Tibial nerve (tissue), 4 donors: ENCODE measurements at regions not wholly inside any gene's neighbourhood (a gene's known extent, or its start where the extent isn't known, plus 50 kb on each side); places are given as distances from the start of the nearest gene placed in this dataset.
A peak's percentile ranks its signal among the peaks of the same experiment; 100 is the strongest.

Experiments used
- DNase-seq, 2 donors: peaks; one replicate each; pipeline ENCODE4 v3.0.0-alpha.2; 2019; ENCODE audit warnings: low spot score in 2 of 2
- H3K27ac ChIP-seq, 4 donors: fragments of 200-600 bp; sonication (generic) in 3 of 4; one replicate each; pipeline ENCODE4 v1.5.1; 2017 to 2019; ENCODE audit warnings: mild to moderate bottlenecking in 1 of 4
- H3K27me3 ChIP-seq, 2 donors: fragments of 200-600 bp; sonication (generic) in 1 of 2; one replicate each; pipeline versions ENCODE4 v1.5.1 to v1.6.0; 2017 to 2019
- H3K36me3 ChIP-seq, 3 donors: fragments of 200-600 bp; sonication (generic); one replicate each; pipeline ENCODE4 v1.5.1; 2018 to 2019
- H3K4me1 ChIP-seq, 4 donors: fragments of 200-600 bp; sonication (generic) in 3 of 4; one replicate each; pipeline ENCODE4 v1.5.1; 2017 to 2019
- H3K4me3 ChIP-seq, 4 donors: fragments of 200-600 bp; sonication (generic) in 3 of 4; one replicate each; pipeline ENCODE4 v1.5.1; 2017 to 2019; ENCODE audit warnings: mild to moderate bottlenecking in 1 of 4, moderate library complexity in 1 of 4
- H3K9me3 ChIP-seq, 4 donors: fragments of 200-600 bp; sonication (generic) in 3 of 4; one replicate each; pipeline ENCODE4 v1.5.1; 2017 to 2019
- EP300 ChIP-seq, 2 donors: sonication (generic); formaldehyde crosslinking; IDR thresholded peaks; one replicate each; pipeline ENCODE4 v1.6.1; 2017; ENCODE audit warnings: antibody characterized with exemption in 2 of 2, mild to moderate bottlenecking in 1 of 2
- POLR2A ChIP-seq, 2 donors: fragments of 450-650 bp; IDR thresholded peaks; one replicate each; pipeline ENCODE4 v1.6.1; 2017; ENCODE audit warnings: antibody characterized with exemption in 2 of 2, mild to moderate bottlenecking in 2 of 2, moderate library complexity in 2 of 2
- WGBS, 2 donors: methylation state at CpG; one replicate each; pipeline ENCODE4 v1.1.5; 2018; 5-methylcytosine and 5-hydroxymethylcytosine counted together
- TF ChIP-seq, protein P1 (sequence below), 5 experiments: fragments of 200-600 bp in 3 of 5; fragments of 450-650 bp in 2 of 5; sonication (generic) in 3 of 5; IDR thresholded peaks; one replicate each; pipeline ENCODE4 v1.5.1; 2016 to 2019; ENCODE audit warnings: antibody characterized with exemption in 5 of 5, mild to moderate bottlenecking in 3 of 5, moderate library complexity in 2 of 5

DNA sequence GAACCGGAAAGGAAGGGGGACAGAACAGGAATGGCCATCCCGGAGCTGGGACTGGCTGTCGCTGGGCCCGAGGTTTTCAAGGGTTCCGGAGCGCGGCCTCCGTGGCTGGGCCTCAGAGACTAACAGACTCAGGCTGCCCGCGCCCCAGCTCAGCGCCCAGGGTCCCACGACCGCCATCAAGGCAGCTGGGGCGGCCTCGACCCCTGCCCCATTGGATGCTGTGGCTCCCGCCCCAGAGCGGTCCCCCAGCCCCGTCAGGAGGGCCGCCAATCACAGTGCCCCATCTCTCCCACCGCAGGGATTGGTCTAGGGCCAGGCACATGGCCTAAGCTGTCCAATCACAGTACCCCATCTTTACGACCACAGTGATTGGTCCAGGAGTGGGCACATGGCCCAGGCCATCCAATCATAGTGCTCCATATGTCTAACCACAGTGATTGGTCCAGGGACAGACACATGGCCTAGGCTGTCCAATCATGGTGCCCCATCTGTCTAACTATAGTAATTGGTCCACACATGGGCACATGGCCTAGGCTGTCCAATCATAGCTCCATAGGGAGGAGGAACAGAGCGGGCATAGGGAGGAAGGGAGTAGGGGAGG, 105.3 kb upstream of the NKX1-1 start:
- H3K4me3 ChIP-seq: peak overlapping the region in 1 of 4 donors; percentile 47

DNA sequence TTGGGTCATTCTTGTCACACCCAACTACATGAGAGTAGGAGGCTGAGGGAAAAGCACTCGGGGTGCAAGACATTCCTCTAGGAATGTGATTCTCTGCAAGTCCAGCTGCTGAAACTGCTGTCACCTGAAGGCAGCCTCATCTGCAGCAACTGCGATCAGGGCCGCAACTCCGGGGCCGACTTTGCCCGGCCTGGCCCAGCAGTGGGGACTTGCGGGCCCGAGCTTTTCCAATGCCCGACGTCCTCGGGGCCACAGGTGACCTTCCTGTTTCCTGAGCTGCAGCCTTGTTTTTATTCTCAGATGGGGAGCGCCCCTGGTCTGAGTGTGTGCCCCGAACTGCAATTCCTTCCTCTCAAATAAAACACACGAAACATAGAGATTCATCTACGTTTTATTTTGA, 104.7 kb upstream of the NKX1-1 start:
- peaks cover 0 to 74% of the 10 kb centered on the region in 2 donors for H3K27me3 ChIP-seq

More for the DNA sequence above, 105.3 kb upstream of the NKX1-1 start:
- WGBS, 2 donors: 84 to 88% methylated on average over 6 to 22 of the region's 22 CpGs
- Histone ChIP-seq H3K27ac (peak overlapping the region in 1 of 4 donors; percentile 37), H3K9me3 (peaks cover 0 to 5% (median 0%) of the 10 kb centered on the region in 4 donors), H3K36me3 (no peaks in the 10 kb centered on the region), H3K27me3 (peaks cover 0 to 74% of the 10 kb centered on the region in 2 donors), H3K4me1 (peaks cover 0 to 12% (median 0%) of the 10 kb centered on the region in 4 donors)
- peak in 1 of 2 donors; percentile 17 for DNase-seq
- peak in 1 of 2 donors; percentile 24 for TF ChIP-seq EP300 (IDR thresholded peaks at IDR 0.05)
- TF ChIP-seq, protein P1, sequence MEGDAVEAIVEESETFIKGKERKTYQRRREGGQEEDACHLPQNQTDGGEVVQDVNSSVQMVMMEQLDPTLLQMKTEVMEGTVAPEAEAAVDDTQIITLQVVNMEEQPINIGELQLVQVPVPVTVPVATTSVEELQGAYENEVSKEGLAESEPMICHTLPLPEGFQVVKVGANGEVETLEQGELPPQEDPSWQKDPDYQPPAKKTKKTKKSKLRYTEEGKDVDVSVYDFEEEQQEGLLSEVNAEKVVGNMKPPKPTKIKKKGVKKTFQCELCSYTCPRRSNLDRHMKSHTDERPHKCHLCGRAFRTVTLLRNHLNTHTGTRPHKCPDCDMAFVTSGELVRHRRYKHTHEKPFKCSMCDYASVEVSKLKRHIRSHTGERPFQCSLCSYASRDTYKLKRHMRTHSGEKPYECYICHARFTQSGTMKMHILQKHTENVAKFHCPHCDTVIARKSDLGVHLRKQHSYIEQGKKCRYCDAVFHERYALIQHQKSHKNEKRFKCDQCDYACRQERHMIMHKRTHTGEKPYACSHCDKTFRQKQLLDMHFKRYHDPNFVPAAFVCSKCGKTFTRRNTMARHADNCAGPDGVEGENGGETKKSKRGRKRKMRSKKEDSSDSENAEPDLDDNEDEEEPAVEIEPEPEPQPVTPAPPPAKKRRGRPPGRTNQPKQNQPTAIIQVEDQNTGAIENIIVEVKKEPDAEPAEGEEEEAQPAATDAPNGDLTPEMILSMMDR (IDR thresholded peaks at IDR 0.05): no peak

DNA sequence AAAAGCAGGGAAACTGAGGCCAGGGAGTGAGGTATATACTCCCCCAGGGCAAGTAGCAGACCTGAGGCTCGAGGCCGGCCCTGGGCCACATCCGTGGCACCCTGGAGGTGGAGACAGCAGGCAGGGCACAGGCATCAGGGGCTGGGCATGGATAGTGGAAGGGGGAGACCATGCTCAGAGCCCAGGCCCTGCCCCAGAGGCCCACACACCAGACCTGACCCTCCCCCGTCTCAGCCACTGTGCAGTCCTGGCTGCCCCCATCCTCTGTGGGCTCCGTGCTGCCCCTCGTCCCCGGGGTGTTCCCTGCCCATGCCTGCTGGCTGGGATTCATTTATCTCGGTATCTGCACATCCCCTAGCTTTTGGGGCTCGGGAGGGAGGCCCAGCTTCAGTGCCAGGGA, 103.1 kb upstream of the NKX1-1 start:
- Histone ChIP-seq H3K4me3 (no peak overlapping the region), H3K36me3 (no peaks in the 10 kb centered on the region), H3K9me3 (peaks cover 0 to 5% (median 0%) of the 10 kb centered on the region in 4 donors), H3K27me3 (peaks cover 0 to 81% of the 10 kb centered on the region in 2 donors), H3K4me1 (peaks cover 0 to 12% (median 0%) of the 10 kb centered on the region in 4 donors), H3K27ac (no peak overlapping the region)
- no peak for DNase-seq
- TF ChIP-seq EP300 (IDR thresholded peaks at IDR 0.05): no peak
- TF ChIP-seq POLR2A (IDR thresholded peaks at IDR 0.05): no peak
- TF ChIP-seq, protein P1 (IDR thresholded peaks at IDR 0.05): no peak
- WGBS, 2 donors: 75 to 85% methylated on average over 6 to 8 of the region's 9 CpGs

More for the DNA sequence above, 104.7 kb upstream of the NKX1-1 start:
- Histone ChIP-seq H3K36me3 (no peaks in the 10 kb centered on the region), H3K9me3 (peaks cover 0 to 5% (median 0%) of the 10 kb centered on the region in 4 donors), H3K4me1 (peaks cover 0 to 12% (median 0%) of the 10 kb centered on the region in 4 donors), H3K27ac (no peak overlapping the region), H3K4me3 (peak overlapping the region in 1 of 4 donors; percentile 42)
- no peak for TF ChIP-seq EP300 (IDR thresholded peaks at IDR 0.05)
- TF ChIP-seq, protein P1 (IDR thresholded peaks at IDR 0.05): no peak
- no peak for TF ChIP-seq POLR2A (IDR thresholded peaks at IDR 0.05)
- WGBS, 2 donors: 92 to 94% methylated on average over 15 of the region's 15 CpGs
- no peak for DNase-seq

DNA sequence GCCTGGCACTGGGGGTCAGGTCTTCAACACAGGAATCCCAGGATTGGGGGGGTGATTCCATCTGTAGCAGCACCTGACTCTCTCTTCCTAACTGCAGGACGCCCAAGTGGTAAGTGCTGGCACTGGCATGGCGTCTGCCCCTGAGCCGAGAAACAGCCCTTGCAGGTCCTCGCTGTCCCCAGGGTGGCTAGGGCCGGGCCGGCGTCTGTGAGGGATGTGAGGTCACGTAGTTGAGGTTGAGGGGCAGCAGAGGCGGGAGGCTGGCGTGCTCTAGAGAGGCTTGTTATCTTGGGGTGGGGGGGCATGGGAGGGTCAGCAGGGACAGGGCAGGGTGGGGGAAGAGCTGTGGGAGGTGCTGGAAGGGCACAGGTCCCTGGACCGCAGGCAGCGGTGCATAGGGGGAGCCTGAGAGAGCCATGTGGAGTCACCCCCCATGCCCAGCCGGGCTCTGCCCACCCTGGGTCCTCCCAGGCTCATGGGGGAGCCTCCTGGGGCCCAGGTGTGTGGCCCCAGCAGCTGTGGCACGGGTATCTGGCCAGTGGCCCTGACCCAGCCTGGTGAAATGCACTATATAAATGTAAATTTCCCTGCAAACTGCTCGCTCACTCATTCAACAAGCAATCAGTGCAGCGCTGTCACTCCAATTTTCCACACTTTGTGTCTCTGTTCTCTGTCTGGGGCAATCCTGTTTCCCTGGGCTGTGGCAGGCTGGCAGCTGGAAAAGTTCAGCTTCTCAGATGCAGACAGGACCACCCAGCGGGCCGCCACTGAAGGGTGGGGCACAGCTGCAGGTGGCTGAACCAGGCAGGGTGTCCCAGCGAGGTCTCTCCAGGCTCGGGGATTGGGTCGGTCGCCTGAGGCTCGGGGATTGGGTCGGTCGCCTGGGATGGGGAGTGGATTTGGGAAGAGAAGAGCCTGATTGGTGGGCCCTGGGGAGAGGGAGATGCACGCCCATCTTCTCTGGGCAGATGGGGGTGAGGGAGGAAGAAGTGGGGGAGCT, 102.2 kb upstream of the NKX1-1 start:
- Histone ChIP-seq H3K9me3 (peaks cover 0 to 5% (median 0%) of the 10 kb centered on the region in 4 donors), H3K4me1 (peaks cover 0 to 11% (median 0%) of the 10 kb centered on the region in 4 donors), H3K27ac (no peak overlapping the region), H3K36me3 (no peaks in the 10 kb centered on the region), H3K27me3 (peaks cover 0 to 74% of the 10 kb centered on the region in 2 donors), H3K4me3 (no peak overlapping the region)
- TF ChIP-seq, protein P1 (IDR thresholded peaks at IDR 0.05): no peak
- TF ChIP-seq EP300 (IDR thresholded peaks at IDR 0.05) (no peak), POLR2A (IDR thresholded peaks at IDR 0.05) (no peak)
- no peak for DNase-seq
- WGBS, 2 donors: 60 to 76% methylated on average over 17 to 21 of the region's 26 CpGs
